ENCODE measurements at regions not wholly inside any gene's neighbourhood (a gene's known extent, or its start where the extent isn't known, plus 50 kb on each side); places are given as distances from the start of the nearest gene placed in this dataset.
"Not testable (repeated sequence)": the region's sequence is repeated elsewhere in the genome, so short reads cannot be mapped to it uniquely, and the experiment has no call there.

DNA sequence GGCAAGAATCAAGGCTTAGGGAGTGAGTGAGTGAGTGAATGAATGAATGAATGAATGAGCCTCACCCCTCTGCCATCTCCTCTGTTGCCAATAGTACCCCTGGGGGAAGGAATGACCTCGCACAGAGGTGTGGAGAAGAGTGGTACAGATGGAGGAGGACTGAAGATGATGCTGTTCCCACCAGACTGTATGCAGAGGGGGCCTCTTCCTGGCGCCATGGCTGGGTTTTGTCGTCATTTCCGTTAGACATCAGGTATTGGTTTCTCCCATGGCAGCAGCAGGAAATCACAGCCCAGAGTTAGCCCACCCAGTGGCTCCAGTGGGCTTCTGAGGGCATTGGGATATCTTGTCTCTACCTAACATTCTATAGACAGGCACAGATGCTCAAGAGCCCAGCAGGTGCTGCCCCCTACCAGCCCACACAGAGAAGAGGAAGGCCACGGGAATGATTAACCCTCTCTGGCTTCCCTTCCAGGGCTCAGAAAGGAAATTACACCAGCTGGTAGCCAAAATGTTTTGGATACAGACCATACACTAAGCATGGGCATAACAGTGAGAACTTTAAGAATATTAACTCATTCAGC, 109.8 kb upstream of the SLC6A11 start:
- no peak for DNase-seq (ENCODE audit: low read depth)

- no peak for DNase-seq (ENCODE audit: low read depth)
These were observed 109.2 kb upstream of the SLC6A11 start for GRCh38 chr3:10706740-10707399.

GRCh38 chr3:10707400-10708215, 108.4 kb upstream of the SLC6A11 start:
- no peak for DNase-seq (ENCODE audit: low read depth)

- no peak for DNase-seq (ENCODE audit: low read depth)
These were observed 107.7 kb upstream of the SLC6A11 start for GRCh38 chr3:10708216-10708893.

DNA sequence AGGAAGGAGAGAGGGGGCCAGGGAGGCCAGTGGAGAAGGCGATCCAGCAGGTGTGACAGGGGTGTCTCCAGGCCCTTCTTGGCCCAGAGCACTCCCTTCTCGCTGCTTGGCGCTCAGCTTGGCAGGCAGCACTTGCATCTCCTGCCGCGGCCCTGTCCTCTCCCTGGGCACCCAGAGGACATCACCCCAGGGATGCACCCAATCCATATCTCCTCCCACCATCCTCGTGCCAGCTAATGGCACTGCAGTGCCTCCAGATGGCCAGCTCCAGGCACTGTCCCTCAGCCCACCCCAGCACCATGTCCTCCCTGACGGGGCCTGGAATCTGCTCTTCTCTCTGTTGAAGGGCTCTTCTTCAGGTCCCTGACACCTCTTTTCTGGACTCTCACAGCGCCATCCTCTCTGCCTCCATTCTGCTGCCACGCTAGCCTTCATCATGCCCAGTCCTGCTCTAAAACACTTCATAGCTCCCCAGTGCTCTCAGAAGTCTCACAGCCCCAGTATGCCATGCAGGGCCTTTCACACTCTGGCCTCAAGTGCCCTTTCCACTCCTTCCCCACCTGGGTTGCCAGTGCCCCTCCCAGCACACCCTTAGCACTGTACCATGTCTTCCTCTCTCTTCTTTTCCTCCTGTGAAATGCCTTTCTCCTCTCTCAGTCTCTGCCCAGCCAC, 106.8 kb upstream of the SLC6A11 start:
- DNase-seq (ENCODE audit: low read depth): no peak

DNA sequence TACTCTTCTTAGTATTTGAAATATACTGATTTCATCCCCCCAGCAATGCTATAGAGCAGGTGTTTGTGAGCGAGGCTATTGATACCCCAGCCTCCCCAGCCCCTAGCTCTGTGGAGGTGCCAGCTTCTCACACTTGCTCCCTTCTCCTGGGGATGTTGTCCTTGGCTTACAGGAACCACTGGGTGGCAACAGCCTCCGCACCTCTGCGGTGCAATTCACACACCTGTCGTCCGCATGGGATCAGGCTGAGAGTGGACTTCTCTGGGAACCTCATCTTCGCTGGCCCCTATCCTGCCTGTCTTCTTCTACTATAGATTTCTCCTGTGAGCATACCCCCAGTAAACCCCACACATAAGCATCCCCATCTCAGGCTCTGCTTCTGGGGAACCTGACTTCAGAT, 103.9 kb upstream of the SLC6A11 start:
- DNase-seq (ENCODE audit: low read depth): no peak

GRCh38 chr3:10713656-10714055, 102.4 kb upstream of the SLC6A11 start:
- DNase-seq (ENCODE audit: low read depth): no peak

DNA sequence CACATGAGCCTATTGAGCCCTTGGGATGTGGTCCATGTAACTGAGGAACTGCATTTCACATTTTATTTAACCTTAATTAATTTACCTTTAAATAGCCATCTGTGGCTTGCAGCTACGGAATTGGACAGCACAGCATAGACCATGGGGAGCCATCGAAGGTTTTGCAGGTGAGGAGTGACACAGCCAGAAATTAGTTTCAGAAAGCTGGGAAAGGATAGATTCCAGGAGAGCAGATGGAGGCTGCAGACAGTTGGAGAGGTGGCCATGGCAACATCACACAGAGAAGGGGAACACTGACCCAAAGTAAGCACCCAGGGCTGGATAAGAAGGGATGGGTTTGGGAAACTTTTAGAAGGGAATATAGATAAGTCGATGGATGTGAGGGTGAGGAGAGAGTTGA, 100.1 kb upstream of the SLC6A11 start:
- no peak for DNase-seq (ENCODE audit: low read depth)

DNA sequence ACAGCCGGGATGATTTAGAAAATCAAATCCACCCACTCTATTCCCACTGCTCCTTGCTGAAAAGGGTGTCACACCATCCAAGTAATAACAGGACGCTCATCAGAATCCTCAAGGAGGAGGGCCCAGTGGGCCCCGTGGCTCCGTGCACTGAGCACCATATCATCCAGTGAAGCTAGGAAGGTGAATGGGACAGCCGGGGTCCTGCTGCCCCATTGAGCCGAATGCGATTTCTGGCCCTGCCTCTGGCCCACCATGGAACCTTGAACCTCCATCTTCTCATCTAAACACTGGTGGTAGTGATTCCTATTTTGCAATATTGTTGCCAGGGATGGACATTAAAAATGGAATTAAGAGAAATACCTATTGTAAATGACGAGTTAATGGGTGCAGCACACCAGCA, 99.1 kb upstream of the SLC6A11 start:
- DNase-seq (ENCODE audit: low read depth): no peak

- no peak for DNase-seq (ENCODE audit: low read depth)
These were observed 98.3 kb upstream of the SLC6A11 start for GRCh38 chr3:10717756-10718155.

- no peak for DNase-seq (ENCODE audit: low read depth)
These were observed 94.9 kb upstream of the SLC6A11 start for GRCh38 chr3:10721101-10721500.

DNA sequence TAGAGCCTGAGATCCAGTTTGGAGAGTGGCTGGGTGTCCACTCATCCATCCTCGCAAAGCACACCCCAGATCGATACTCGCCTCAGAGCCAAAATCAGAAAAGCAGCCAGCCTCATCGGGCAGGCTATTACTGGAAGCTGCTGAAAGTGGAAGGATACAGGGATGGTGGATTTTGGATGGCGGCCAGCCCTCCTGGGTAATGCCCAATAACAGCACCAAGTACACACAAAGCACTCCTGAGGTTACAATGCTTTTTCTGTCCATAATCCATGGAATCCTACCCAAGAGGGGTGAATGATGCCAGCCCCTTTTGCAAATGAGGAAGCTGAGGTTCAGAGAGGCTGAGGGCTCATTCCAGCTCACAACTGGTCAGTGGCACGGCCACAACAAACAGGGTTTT, 93.1 kb upstream of the SLC6A11 start:
- no peak for DNase-seq (ENCODE audit: low read depth)

GRCh38 chr3:10723991-10724390, 92.0 kb upstream of the SLC6A11 start:
- no peak for DNase-seq (ENCODE audit: low read depth)

GRCh38 chr3:10725067-10725466, 91.0 kb upstream of the SLC6A11 start:
- no peak for DNase-seq (ENCODE audit: low read depth)

DNA sequence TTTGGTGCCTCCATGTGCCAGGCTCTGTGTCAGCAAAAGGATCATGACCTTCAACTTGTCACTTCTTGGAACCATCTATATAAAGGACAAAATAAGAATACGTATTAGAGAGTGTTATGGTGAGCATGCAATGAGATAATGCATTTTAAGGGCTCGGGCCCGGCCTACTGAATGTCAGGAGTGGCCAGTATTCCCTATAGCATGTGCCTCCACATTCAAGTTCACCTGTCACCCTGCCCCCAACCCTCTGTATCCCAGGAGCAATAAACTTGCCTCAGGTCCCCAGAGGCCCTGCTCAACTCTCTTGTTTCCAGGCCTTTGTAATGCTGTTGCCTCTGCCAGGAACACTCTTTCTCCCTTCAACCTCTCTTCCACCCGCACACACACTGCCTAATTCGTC, 90.2 kb upstream of the SLC6A11 start:
- no peak for DNase-seq (ENCODE audit: low read depth)

DNA sequence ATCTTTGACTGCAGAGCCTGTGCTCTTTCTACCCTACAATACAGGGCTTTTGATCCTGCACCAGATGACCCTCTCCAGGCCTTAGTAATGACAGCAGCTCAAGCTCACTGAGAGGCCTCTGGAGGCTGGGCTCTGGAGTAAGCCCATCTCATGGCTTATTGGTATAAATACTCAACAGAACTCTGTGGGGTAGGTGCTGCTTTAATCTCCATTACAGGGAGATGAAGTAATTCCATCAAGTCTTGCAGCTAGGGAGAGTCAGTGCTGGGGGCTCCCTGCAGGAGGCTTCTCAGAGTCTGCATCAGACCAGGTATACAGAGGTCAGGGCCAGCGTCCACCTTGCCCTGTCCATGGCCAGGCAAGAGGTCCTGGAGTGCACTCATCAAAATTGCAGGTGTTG, 89.2 kb upstream of the SLC6A11 start:
- DNase-seq (ENCODE audit: low read depth): no peak

- DNase-seq (ENCODE audit: low read depth): no peak
These were observed 86.6 kb upstream of the SLC6A11 start for GRCh38 chr3:10729439-10729838.

DNA sequence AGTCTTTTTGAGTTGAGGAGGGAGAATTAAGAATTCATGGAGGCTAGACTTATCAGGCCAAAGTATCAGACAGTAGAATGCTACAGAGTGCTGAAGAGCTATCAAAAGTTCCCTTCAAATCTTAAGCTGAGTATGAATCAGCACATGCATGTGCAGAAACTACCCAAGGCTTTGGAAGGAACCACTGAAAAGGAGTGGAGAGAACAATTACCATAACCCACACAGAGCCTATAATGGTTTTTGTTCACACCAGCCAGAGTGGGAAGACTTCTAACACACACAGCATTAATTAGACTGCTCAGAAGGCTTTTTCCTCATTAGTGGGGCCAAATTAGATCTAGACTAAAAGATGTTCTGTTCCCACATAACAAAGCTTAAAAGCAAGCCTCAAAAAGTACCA, 83.7 kb upstream of the SLC6A11 start:
- DNase-seq (ENCODE audit: low read depth): no peak

DNA sequence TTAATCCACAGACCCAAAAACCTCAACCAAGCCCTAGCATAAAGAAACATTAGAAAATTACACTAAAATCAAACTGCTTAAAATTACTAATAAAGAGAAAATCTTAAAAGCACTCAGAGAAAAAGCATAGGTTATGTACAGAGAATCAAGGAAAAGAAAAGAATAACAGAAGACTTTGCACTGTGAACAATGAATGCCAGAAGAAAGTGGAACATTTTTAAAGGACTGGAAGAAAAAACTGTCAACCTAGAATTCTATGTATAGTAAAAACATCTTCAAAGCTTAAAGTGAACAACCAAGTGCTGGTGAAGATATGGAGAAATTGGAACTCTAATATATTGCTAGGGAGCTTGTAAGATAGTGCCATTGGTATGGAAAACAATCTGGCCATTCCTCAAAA, 82.7 kb upstream of the SLC6A11 start:
- no peak for DNase-seq (ENCODE audit: low read depth)

GRCh38 chr3:10736444-10736843, 79.6 kb upstream of the SLC6A11 start:
- not testable (repeated sequence) for DNase-seq (ENCODE audit: low read depth)

GRCh38 chr3:10737785-10738184, 78.2 kb upstream of the SLC6A11 start:
- DNase-seq (ENCODE audit: low read depth): no peak

- peak; percentile 74 for DNase-seq (ENCODE audit: low read depth)
These were observed 77.2 kb upstream of the SLC6A11 start for GRCh38 chr3:10738688-10739372.
